ENCODE measurements at regions not wholly inside any gene's neighbourhood (a gene's known extent, or its start where the extent isn't known, plus 50 kb on each side); places are given as distances from the start of the nearest gene placed in this dataset.

DNA sequence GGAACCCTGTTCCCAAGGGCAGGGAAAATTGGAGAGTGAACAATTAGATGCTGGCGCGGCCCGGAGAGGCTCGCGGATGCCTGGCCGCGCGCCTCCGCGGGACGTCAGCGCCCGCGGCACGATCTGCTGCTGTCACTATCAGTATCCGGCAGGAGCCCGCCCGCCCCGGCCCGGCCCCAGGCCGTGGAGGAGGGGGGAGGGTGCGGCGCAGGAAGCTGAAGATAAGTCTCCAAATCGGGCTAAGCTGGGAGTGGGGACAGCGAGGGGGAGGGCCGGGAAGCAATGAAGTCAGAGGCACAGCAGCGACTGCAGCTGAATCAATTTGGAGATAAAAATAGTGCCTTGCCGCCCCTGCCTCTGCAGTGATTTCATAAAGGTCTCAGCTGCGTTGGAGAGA is 441.5 kb upstream of the KLF12 start (continued):
- TF ChIP-seq, protein P1, sequence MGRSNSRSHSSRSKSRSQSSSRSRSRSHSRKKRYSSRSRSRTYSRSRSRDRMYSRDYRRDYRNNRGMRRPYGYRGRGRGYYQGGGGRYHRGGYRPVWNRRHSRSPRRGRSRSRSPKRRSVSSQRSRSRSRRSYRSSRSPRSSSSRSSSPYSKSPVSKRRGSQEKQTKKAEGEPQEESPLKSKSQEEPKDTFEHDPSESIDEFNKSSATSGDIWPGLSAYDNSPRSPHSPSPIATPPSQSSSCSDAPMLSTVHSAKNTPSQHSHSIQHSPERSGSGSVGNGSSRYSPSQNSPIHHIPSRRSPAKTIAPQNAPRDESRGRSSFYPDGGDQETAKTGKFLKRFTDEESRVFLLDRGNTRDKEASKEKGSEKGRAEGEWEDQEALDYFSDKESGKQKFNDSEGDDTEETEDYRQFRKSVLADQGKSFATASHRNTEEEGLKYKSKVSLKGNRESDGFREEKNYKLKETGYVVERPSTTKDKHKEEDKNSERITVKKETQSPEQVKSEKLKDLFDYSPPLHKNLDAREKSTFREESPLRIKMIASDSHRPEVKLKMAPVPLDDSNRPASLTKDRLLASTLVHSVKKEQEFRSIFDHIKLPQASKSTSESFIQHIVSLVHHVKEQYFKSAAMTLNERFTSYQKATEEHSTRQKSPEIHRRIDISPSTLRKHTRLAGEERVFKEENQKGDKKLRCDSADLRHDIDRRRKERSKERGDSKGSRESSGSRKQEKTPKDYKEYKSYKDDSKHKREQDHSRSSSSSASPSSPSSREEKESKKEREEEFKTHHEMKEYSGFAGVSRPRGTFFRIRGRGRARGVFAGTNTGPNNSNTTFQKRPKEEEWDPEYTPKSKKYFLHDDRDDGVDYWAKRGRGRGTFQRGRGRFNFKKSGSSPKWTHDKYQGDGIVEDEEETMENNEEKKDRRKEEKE (IDR thresholded peaks at IDR 0.05; ENCODE audit: borderline replicate concordance in 1 of 2, control insufficient read depth in 1 of 2, low read depth in 2 of 2, low read length in 1 of 2): no peak
- TF ChIP-seq, protein P2, sequence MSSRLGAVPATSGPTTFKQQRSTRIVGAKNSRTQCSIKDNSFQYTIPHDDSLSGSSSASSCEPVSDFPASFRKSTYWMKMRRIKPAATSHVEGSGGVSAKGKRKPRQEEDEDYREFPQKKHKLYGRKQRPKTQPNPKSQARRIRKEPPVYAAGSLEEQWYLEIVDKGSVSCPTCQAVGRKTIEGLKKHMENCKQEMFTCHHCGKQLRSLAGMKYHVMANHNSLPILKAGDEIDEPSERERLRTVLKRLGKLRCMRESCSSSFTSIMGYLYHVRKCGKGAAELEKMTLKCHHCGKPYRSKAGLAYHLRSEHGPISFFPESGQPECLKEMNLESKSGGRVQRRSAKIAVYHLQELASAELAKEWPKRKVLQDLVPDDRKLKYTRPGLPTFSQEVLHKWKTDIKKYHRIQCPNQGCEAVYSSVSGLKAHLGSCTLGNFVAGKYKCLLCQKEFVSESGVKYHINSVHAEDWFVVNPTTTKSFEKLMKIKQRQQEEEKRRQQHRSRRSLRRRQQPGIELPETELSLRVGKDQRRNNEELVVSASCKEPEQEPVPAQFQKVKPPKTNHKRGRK (tag; IDR thresholded peaks at IDR 0.05): no peak
- TF ChIP-seq ZFP36 (IDR thresholded peaks at IDR 0.05; ENCODE audit: low read depth, low read length, partially characterized antibody) (no peak), PYGO2 (tag; IDR thresholded peaks at IDR 0.05) (no peak), SMARCA5 (IDR thresholded peaks at IDR 0.05) (no peak), CBX3 (IDR thresholded peaks at IDR 0.05; ENCODE audit: borderline replicate concordance in 1 of 2, low read length in 2 of 2) (no peak), PCBP1 (IDR thresholded peaks at IDR 0.05; ENCODE audit: low read depth, low read length, poor library complexity, severe bottlenecking) (no peak), SRSF1 (IDR thresholded peaks at IDR 0.05; ENCODE audit: low read depth, low read length) (no peak), NCOA4 (IDR thresholded peaks at IDR 0.05; ENCODE audit: partially characterized antibody) (no peak), ZNF384 (IDR thresholded peaks at IDR 0.05; ENCODE audit: low read depth, low read length) (no peak), CAMTA2 (CRISPR knock-in tag; conservative IDR thresholded peaks at IDR 0.05) (no peak), ZNF785 (CRISPR knock-in tag; IDR thresholded peaks at IDR 0.05) (no peak), ZNF143 (CRISPR knock-in tag; IDR thresholded peaks at IDR 0.05) (no peak), ZNF780A (CRISPR knock-in tag; IDR thresholded peaks at IDR 0.05) (no peak), POLR3A (IDR thresholded peaks at IDR 0.05; ENCODE audit: borderline replicate concordance, extremely low read depth, insufficient read depth, insufficient read length) (no peak), KLF16 (IDR thresholded peaks at IDR 0.05) (peak; percentile 47; the same call in 1 of the 2 replicates), SMARCE1 (IDR thresholded peaks at IDR 0.05) (no peak), CBX2 (IDR thresholded peaks at IDR 0.05; ENCODE audit: insufficient read depth, low read length, poor library complexity, severe bottlenecking) (no peak), ZNF354B (CRISPR knock-in tag; IDR thresholded peaks at IDR 0.05) (no peak), ZNF121 (CRISPR knock-in tag; conservative IDR thresholded peaks at IDR 0.05) (no peak)
- TF ChIP-seq, protein P3, sequence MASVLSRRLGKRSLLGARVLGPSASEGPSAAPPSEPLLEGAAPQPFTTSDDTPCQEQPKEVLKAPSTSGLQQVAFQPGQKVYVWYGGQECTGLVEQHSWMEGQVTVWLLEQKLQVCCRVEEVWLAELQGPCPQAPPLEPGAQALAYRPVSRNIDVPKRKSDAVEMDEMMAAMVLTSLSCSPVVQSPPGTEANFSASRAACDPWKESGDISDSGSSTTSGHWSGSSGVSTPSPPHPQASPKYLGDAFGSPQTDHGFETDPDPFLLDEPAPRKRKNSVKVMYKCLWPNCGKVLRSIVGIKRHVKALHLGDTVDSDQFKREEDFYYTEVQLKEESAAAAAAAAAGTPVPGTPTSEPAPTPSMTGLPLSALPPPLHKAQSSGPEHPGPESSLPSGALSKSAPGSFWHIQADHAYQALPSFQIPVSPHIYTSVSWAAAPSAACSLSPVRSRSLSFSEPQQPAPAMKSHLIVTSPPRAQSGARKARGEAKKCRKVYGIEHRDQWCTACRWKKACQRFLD (CRISPR knock-in tag; IDR thresholded peaks at IDR 0.05): no peak
- TF ChIP-seq, protein P4, sequence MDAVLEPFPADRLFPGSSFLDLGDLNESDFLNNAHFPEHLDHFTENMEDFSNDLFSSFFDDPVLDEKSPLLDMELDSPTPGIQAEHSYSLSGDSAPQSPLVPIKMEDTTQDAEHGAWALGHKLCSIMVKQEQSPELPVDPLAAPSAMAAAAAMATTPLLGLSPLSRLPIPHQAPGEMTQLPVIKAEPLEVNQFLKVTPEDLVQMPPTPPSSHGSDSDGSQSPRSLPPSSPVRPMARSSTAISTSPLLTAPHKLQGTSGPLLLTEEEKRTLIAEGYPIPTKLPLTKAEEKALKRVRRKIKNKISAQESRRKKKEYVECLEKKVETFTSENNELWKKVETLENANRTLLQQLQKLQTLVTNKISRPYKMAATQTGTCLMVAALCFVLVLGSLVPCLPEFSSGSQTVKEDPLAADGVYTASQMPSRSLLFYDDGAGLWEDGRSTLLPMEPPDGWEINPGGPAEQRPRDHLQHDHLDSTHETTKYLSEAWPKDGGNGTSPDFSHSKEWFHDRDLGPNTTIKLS (IDR thresholded peaks at IDR 0.05; ENCODE audit: borderline replicate concordance, low read depth): no peak

All from K562 (cell line).